Stimulated activated naive CD8-positive, alpha-beta T cell treated with anti-CD3 and anti-CD28 coated beads, Interleukin-15, Interleukin-2, amounts not matched to agents 100 ng/mL and 50 ng/mL, for 24 hours (primary cell): ENCODE measurements at regions not wholly inside any gene's neighbourhood (a gene's known extent, or its start where the extent isn't known, plus 50 kb on each side); places are given as distances from the start of the nearest gene placed in this dataset.
A peak's percentile ranks its signal among the peaks of the same experiment; 100 is the strongest.
"Not testable (repeated sequence)": the region's sequence is repeated elsewhere in the genome, so short reads cannot be mapped to it uniquely, and the experiment has no call there.

ENCODE experiments used
- H3K27ac Mint-ChIP-seq: one replicate; pipeline ENCODE4 v1.8.0; 2021; ENCODE audit warnings: mild to moderate bottlenecking, mixed read lengths
- H3K27me3 Mint-ChIP-seq: one replicate; pipeline ENCODE4 v1.8.0; 2021; ENCODE audit warnings: mixed read lengths
- H3K36me3 Mint-ChIP-seq: one replicate; pipeline ENCODE4 v1.8.0; 2021; ENCODE audit warnings: low read depth, mixed read lengths
- H3K4me1 Mint-ChIP-seq: one replicate; pipeline ENCODE4 v1.8.0; 2021; ENCODE audit warnings: low read depth, mixed read lengths
- H3K4me3 Mint-ChIP-seq: one replicate; pipeline ENCODE4 v1.8.0; 2021; ENCODE audit warnings: mild to moderate bottlenecking, mixed read lengths
- H3K9me3 Mint-ChIP-seq: one replicate; pipeline ENCODE4 v1.8.0; 2021; ENCODE audit warnings: mixed read lengths

GRCh38 chr12:107366322-107366721, 273.0 kb upstream of the CRY1 start:
- peaks cover 43% of the 10 kb centered on the region for H3K4me1 Mint-ChIP-seq
- H3K27ac Mint-ChIP-seq = no peak overlapping the region
- H3K36me3 Mint-ChIP-seq = no peaks in the 10 kb centered on the region

GRCh38 chr12:107368586-107368985, 275.2 kb upstream of the CRY1 start:
- Mint-ChIP-seq H3K4me1 (peaks cover 66% of the 10 kb centered on the region), H3K27ac (peak overlapping the region; percentile 85), H3K4me3 (peak overlapping the region; percentile 72), H3K27me3 (no peaks in the 10 kb centered on the region), H3K36me3 (no peaks in the 10 kb centered on the region), H3K9me3 (no peaks in the 10 kb centered on the region)

More at GRCh38 chr12:107366322-107366721, 273.0 kb upstream of the CRY1 start:
- H3K4me3 Mint-ChIP-seq = no peak overlapping the region
- no peaks in the 10 kb centered on the region for H3K27me3 Mint-ChIP-seq
- H3K9me3 Mint-ChIP-seq = no peaks in the 10 kb centered on the region

GRCh38 chr12:107369006-107369405, 275.7 kb upstream of the CRY1 start:
- peaks cover 70% of the 10 kb centered on the region for H3K4me1 Mint-ChIP-seq
- no peaks in the 10 kb centered on the region for H3K27me3 Mint-ChIP-seq
- H3K36me3 Mint-ChIP-seq = no peaks in the 10 kb centered on the region
- no peaks in the 10 kb centered on the region for H3K9me3 Mint-ChIP-seq
- peak overlapping the region; percentile 85 for H3K27ac Mint-ChIP-seq
- peak overlapping the region; percentile 72 for H3K4me3 Mint-ChIP-seq

- H3K27ac Mint-ChIP-seq = peak overlapping the region; percentile 85
- H3K36me3 Mint-ChIP-seq = no peaks in the 10 kb centered on the region
- H3K4me3 Mint-ChIP-seq = peak overlapping the region; percentile 72
- H3K4me1 Mint-ChIP-seq = peaks cover 77% of the 10 kb centered on the region
- no peaks in the 10 kb centered on the region for H3K27me3 Mint-ChIP-seq
- no peaks in the 10 kb centered on the region for H3K9me3 Mint-ChIP-seq
These were observed 276.3 kb upstream of the CRY1 start for GRCh38 chr12:107369679-107370078.

- H3K36me3 Mint-ChIP-seq = no peaks in the 10 kb centered on the region
- H3K4me1 Mint-ChIP-seq = peaks cover 75% of the 10 kb centered on the region
- H3K4me3 Mint-ChIP-seq = peak overlapping the region; percentile 21
- peak overlapping the region; percentile 45 for H3K27ac Mint-ChIP-seq
- H3K27me3 Mint-ChIP-seq = no peaks in the 10 kb centered on the region
- H3K9me3 Mint-ChIP-seq = no peaks in the 10 kb centered on the region
These were observed 278.9 kb upstream of the CRY1 start for GRCh38 chr12:107372229-107372658.

- Mint-ChIP-seq H3K27ac (peak overlapping the region; percentile 86), H3K36me3 (no peaks in the 10 kb centered on the region), H3K9me3 (no peaks in the 10 kb centered on the region), H3K4me1 (peaks cover 69% of the 10 kb centered on the region), H3K27me3 (no peaks in the 10 kb centered on the region), H3K4me3 (no peak overlapping the region)
These were observed 280.0 kb upstream of the CRY1 start for GRCh38 chr12:107373238-107373809.

GRCh38 chr12:107374161-107374840, 281.0 kb upstream of the CRY1 start:
- Mint-ChIP-seq H3K36me3 (no peaks in the 10 kb centered on the region), H3K27ac (peak overlapping the region; percentile 86), H3K4me3 (peak overlapping the region; percentile 62), H3K9me3 (no peaks in the 10 kb centered on the region), H3K27me3 (no peaks in the 10 kb centered on the region), H3K4me1 (peaks cover 61% of the 10 kb centered on the region)

- Mint-ChIP-seq H3K9me3 (no peaks in the 10 kb centered on the region), H3K4me3 (no peak overlapping the region), H3K4me1 (peaks cover 56% of the 10 kb centered on the region), H3K27ac (no peak overlapping the region), H3K36me3 (no peaks in the 10 kb centered on the region), H3K27me3 (no peaks in the 10 kb centered on the region)
These were observed 281.9 kb upstream of the CRY1 start for GRCh38 chr12:107375231-107375630.

- H3K27me3 Mint-ChIP-seq = no peaks in the 10 kb centered on the region
- H3K36me3 Mint-ChIP-seq = no peaks in the 10 kb centered on the region
- no peak overlapping the region for H3K27ac Mint-ChIP-seq
- no peaks in the 10 kb centered on the region for H3K9me3 Mint-ChIP-seq
- H3K4me1 Mint-ChIP-seq = peaks cover 30% of the 10 kb centered on the region
- no peak overlapping the region for H3K4me3 Mint-ChIP-seq
These were observed 284.4 kb upstream of the CRY1 start for GRCh38 chr12:107377596-107378385.

GRCh38 chr12:107378609-107379008, 285.3 kb upstream of the CRY1 start:
- no peaks in the 10 kb centered on the region for H3K27me3 Mint-ChIP-seq

GRCh38 chr12:107379142-107379851, 285.9 kb upstream of the CRY1 start:
- not testable (repeated sequence) for H3K4me3 Mint-ChIP-seq, H3K9me3 Mint-ChIP-seq, H3K36me3 Mint-ChIP-seq, H3K27ac Mint-ChIP-seq, H3K27me3 Mint-ChIP-seq
- peaks cover 15% of the 10 kb centered on the region for H3K4me1 Mint-ChIP-seq

More at GRCh38 chr12:107378609-107379008, 285.3 kb upstream of the CRY1 start:
- H3K9me3 Mint-ChIP-seq = no peaks in the 10 kb centered on the region
- no peak overlapping the region for H3K4me3 Mint-ChIP-seq
- H3K36me3 Mint-ChIP-seq = no peaks in the 10 kb centered on the region
- no peak overlapping the region for H3K27ac Mint-ChIP-seq
- H3K4me1 Mint-ChIP-seq = peaks cover 22% of the 10 kb centered on the region

GRCh38 chr12:107379852-107380567, 286.7 kb upstream of the CRY1 start:
- Mint-ChIP-seq H3K4me3 (no peak overlapping the region), H3K4me1 (peaks cover 8% of the 10 kb centered on the region), H3K9me3 (no peaks in the 10 kb centered on the region), H3K27me3 (no peaks in the 10 kb centered on the region), H3K36me3 (no peaks in the 10 kb centered on the region), H3K27ac (no peak overlapping the region)

GRCh38 chr12:107384645-107385044, 291.3 kb upstream of the CRY1 start:
- Mint-ChIP-seq H3K4me3 (no peak overlapping the region), H3K9me3 (peaks cover 4% of the 10 kb centered on the region), H3K36me3 (peaks cover 4% of the 10 kb centered on the region), H3K4me1 (peaks cover 36% of the 10 kb centered on the region), H3K27ac (no peak overlapping the region), H3K27me3 (no peaks in the 10 kb centered on the region)

- no peak overlapping the region for H3K4me3 Mint-ChIP-seq
- H3K4me1 Mint-ChIP-seq = peaks cover 42% of the 10 kb centered on the region
- H3K36me3 Mint-ChIP-seq = peaks cover 7% of the 10 kb centered on the region
- no peak overlapping the region for H3K27ac Mint-ChIP-seq
- H3K27me3 Mint-ChIP-seq = no peaks in the 10 kb centered on the region
- H3K9me3 Mint-ChIP-seq = peaks cover 4% of the 10 kb centered on the region
These were observed 292.2 kb upstream of the CRY1 start for GRCh38 chr12:107385509-107385908.
